Breast epithelium (tissue), 3 donors: ENCODE measurements at regions not wholly inside any gene's neighbourhood (a gene's known extent, or its start where the extent isn't known, plus 50 kb on each side); places are given as distances from the start of the nearest gene placed in this dataset.

ENCODE experiments used
- POLR2A ChIP-seq: fragments of 450-650 bp; IDR thresholded peaks from one replicate; pipeline ENCODE4 v1.6.1; 2016; ENCODE audit warnings: antibody characterized with exemption, mild to moderate bottlenecking, moderate library complexity
- POLR2AphosphoS5 ChIP-seq, 3 donors: sonication (generic); formaldehyde crosslinking; IDR thresholded peaks; one replicate each; pipeline ENCODE4 v1.6.1; 2017; ENCODE audit warnings: antibody characterized with exemption in 3 of 3
- TF ChIP-seq, protein P1 (sequence below), 3 donors: fragments of 450-650 bp; IDR thresholded peaks; one replicate each; pipeline ENCODE4 v1.5.1; 2016 to 2017; ENCODE audit warnings: antibody characterized with exemption in 3 of 3, mild to moderate bottlenecking in 3 of 3, moderate library complexity in 3 of 3

DNA sequence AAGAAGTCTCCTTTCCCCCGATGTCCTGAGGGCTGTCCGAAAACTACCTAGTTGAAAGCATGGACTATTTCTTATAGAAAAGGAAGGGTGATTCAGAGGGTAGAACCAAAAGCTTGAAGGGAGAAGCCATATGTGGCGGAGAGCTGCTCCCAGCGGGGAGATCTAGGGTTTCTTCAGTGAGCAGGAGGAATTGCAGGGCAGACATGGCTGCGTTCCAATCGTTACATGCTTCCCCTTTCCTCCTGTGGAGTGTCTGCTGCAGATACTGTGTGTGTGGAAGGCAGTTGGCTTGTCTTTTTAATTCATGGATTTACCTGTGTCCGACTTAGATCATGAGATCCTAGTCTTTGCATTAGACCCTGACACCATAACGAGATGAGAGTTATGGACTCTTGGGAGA, 799.5 kb downstream of the QKI start:
- TF ChIP-seq, protein P1, sequence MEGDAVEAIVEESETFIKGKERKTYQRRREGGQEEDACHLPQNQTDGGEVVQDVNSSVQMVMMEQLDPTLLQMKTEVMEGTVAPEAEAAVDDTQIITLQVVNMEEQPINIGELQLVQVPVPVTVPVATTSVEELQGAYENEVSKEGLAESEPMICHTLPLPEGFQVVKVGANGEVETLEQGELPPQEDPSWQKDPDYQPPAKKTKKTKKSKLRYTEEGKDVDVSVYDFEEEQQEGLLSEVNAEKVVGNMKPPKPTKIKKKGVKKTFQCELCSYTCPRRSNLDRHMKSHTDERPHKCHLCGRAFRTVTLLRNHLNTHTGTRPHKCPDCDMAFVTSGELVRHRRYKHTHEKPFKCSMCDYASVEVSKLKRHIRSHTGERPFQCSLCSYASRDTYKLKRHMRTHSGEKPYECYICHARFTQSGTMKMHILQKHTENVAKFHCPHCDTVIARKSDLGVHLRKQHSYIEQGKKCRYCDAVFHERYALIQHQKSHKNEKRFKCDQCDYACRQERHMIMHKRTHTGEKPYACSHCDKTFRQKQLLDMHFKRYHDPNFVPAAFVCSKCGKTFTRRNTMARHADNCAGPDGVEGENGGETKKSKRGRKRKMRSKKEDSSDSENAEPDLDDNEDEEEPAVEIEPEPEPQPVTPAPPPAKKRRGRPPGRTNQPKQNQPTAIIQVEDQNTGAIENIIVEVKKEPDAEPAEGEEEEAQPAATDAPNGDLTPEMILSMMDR (IDR thresholded peaks at IDR 0.05): no peak
- TF ChIP-seq POLR2AphosphoS5 (IDR thresholded peaks at IDR 0.05): no peak
- no peak for TF ChIP-seq POLR2A
